ENCODE measurements at regions not wholly inside any gene's neighbourhood (a gene's known extent, or its start where the extent isn't known, plus 50 kb on each side); places are given as distances from the start of the nearest gene placed in this dataset.

DNA sequence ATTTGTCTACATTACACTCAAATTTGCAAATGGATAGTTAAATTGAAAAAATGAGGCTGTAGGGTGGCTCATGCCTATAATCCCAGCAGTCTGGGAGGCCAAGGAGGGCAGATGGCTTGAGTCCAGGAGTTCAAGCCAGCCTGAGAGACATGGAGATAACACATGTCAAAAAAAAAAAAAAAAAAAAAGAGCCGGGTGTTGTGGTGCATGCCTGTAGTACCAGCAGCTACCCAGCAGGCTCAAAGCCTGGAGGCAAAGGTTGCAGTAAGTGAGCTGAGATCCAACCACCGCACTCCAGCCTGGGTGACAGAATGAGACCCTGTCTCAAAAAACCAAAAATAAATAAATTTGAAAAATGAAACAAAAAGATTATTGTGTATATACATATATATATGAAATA, 119.9 kb upstream of the MGAT4C start:
- DNase-seq (ENCODE audit: low spot score) (no peak), ATAC-seq (no peak)

DNA sequence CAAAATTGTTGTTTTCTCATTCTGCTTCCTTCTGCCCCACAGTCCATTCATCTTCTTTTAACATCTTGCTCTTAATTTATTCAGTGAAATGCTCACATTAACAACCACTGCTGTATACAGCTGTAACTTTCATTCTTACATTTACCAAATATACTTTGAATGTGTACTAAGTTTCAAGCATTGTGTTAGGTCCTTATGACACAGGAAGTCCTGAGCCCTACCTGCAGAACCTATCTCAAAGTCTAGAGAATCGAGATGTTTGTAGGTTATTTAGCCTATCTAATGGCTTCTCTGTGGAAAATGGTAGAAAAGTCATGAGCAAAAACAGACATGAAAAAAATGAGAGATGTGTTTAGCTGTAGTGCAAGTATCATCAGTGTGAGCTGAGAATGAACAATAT, 117.6 kb upstream of the MGAT4C start:
- DNase-seq (ENCODE audit: low spot score) (no peak), ATAC-seq (no peak)

DNA sequence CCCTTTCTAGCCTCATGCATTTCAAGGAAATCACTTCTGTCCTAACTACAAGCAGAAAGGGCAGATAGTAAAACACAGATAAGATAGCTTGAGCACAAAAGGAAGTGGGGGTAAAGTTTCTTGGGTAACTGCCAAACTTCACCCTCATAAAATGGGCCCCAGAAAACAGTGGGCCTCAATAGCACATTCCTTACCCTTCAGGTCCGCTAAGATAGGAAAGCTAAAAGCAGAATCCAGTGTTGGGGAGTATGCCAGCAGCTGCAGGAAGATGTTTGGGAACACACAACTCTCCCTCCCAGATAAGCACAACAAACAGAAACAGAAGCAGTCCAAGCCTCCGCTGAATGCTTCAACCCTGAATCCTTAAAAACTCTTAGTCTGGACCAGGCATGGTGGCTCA, 110.9 kb upstream of the MGAT4C start:
- ATAC-seq, result no peak

DNA sequence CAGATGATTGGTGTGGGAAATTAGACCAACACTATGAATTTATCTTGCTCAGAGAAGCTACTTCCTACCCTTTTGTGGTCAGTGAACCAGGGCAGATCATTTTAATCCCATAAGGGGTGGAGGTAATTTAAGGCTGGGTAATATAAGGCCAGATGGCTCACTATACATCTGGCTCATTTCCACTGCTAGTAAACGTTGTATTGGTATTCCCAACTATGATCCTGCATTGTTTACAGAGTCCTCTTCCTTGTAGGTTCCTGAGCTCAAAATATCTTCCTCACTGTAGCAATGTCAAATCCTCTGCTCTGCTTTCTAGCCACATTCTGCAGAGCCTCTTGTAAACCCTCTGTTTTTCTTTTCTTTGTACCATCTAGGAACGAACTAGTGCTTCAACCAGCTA, 93.0 kb upstream of the MGAT4C start:
- no peak for ATAC-seq
- DNase-seq (ENCODE audit: low spot score), result no peak

More for the DNA sequence above, 110.9 kb upstream of the MGAT4C start:
- DNase-seq (ENCODE audit: low spot score), result no peak

DNA sequence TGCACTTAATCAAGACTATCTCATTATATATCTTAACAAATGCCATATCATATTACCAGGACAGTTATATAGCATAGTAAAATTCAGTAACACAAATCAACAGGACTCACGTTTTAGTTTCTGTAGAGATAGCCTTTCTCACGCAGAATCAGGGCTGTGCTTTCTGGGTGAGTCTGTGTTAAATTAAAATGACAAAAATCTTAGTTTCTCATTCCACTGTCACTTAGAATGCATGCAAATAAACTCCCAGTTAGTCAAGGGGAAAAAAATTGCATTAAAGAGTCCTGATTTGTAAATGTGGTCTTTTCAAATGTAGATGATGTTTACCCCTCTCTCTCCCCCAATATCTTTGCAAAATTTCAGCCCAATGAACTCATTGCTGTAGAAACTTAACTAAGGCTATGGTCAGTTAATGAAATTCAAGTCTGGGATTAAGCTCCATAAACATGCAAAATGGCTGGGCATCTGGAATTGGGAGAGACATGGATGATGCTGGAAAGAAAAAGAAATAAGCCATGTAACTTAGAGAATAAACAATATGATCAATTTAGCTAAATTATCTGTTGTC, 77.8 kb upstream of the MGAT4C start:
- DNase-seq (ENCODE audit: low spot score) (no peak), ATAC-seq (no peak)

DNA sequence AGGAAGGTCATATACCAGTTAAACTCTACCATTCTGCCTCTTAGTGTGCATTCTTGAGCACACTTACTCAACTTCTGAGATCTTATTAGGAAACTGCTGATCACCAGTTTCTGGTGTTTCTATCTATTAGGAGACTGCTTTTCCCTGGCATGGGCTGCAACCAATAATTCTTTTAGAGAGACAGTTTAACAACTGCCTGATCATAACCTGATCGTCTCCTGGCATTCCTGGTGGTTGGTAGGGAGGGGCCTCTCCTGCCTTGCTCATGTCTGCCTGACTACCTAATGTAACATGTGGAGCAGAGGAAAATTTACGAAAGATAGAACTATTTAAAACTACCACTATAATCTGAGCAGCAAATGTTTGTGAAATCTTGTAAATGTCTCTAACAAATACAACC, 75.3 kb upstream of the MGAT4C start:
- no peak for DNase-seq (ENCODE audit: low spot score)
- no peak for ATAC-seq

DNA sequence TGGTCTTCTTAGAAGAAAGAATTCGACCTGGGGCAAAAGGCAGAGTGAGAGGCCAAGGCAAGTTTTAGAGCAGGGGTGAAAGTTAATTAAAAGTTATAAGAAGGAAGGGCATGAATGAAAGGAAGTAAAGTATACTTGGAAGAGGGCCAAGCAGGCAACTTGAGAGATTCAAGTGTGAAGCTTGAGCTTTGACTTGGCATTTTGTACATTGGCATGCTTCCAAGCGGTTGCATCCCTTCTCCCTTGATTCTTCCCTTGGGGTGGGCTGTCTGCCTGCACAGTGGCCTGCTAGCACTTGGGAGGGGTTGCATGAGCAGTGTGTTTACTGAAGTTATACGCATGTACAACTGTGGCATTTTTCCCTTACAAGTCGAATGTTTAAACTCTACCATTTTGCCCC, 74.8 kb upstream of the MGAT4C start:
- DNase-seq (ENCODE audit: low spot score) (no peak), ATAC-seq (no peak)

DNA sequence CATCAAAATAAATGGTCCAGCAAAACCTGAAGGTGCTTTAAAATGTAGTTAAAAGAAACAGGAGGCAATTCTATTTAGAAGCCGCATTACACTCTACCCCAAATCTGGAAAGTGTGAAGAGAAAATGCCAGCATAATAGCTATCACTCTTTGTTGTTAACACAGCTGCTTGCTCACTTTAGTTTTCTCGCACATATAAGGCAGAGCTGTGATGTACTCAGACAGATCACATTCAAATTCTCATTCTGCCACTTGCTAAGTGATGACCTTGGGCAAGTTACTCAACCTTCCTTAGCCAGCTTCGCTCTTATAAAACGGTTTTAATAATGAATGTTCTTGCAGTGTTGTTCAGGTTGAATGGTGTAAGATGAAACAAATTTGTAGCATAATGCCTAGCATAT, 56.0 kb upstream of the MGAT4C start:
- no peak for DNase-seq (ENCODE audit: low spot score)
- ATAC-seq, result no peak
